H1 (cell line): ENCODE measurements at regions not wholly inside any gene's neighbourhood (a gene's known extent, or its start where the extent isn't known, plus 50 kb on each side); places are given as distances from the start of the nearest gene placed in this dataset.

Experiments used
- CTCF ChIA-PET: fragments of 300-600 bp; sonication (Branson Sonifier 250); formaldehyde crosslinking; loops from one replicate; lab custom pipeline; 2021; ENCODE audit not compliant: partially characterized antibody; lab: Charles Lee
- POLR2A ChIA-PET: fragments of 300-600 bp; sonication (Branson Sonifier 250); formaldehyde crosslinking; loops from one replicate; lab custom pipeline; 2021; ENCODE audit warnings: inconsistent platforms; ENCODE audit not compliant: partially characterized antibody; lab: Charles Lee
- DNase-seq, 2 experiments: peaks; one replicate each; pipeline versions ENCODE4 v3.0.0 to v3.0.0-alpha.2; 2010 to 2022; ENCODE audit warnings: low spot score in 2 of 2, low read depth in 1 of 2, mixed read lengths in 1 of 2
- FAIRE-seq: peaks from 2 replicates; lab custom pipeline; 2011; peaks lifted over from hg19 to GRCh38; lab: Jason Lieb, UNC
- H2AFZ ChIP-seq: 2 replicates; pipeline ENCODE4 v1.8.1; 2012; ENCODE audit warnings: low read length, inconsistent platforms
- H2AK5ac ChIP-seq: 2 replicates; pipeline ENCODE4 v1.6.1; 2013; ENCODE audit warnings: low read depth, low read length
- H2BK120ac ChIP-seq: replicated peaks from 2 replicates; pipeline ENCODE3; 2013; ENCODE audit warnings: low read depth, low read length, inconsistent platforms
- H2BK12ac ChIP-seq: 2 replicates; pipeline ENCODE4 v1.6.1; 2013; ENCODE audit warnings: low read depth, low read length
- H2BK15ac ChIP-seq: 2 replicates; pipeline ENCODE4 v1.6.1; 2013; ENCODE audit warnings: low read length
- H2BK20ac ChIP-seq: 2 replicates; pipeline ENCODE4 v1.6.1; 2013; ENCODE audit warnings: low read length
- H2BK5ac ChIP-seq: 2 replicates; pipeline ENCODE4 v1.6.1; 2013; ENCODE audit warnings: low read depth, low read length
- H3K14ac ChIP-seq: 2 replicates; pipeline ENCODE4 v1.6.1; 2013; ENCODE audit warnings: inconsistent platforms; ENCODE audit not compliant: insufficient read length
- H3K18ac ChIP-seq: 2 replicates; pipeline ENCODE4 v1.6.1; 2013; ENCODE audit warnings: low read length; ENCODE audit errors: extremely low read depth
- H3K23ac ChIP-seq: 2 replicates; pipeline ENCODE4 v1.6.1; 2013; ENCODE audit warnings: inconsistent platforms; ENCODE audit not compliant: insufficient read length
- H3K23me2 ChIP-seq: 2 replicates; pipeline ENCODE4 v1.6.1; 2013; ENCODE audit warnings: low read depth, low read length
- H3K27ac ChIP-seq: 2 replicates; pipeline ENCODE4 v1.6.1; 2011; ENCODE audit warnings: low read depth, low read length, inconsistent platforms
- H3K27me3 ChIP-seq, 4 experiments: replicated peaks in 1 of 4; 1 replicate in 1 of 4; 2 replicates in 3 of 4; pipeline versions ENCODE4 v1.6.1 to v1.8.1; 2011 to 2013; ENCODE audit warnings: low read length in 3 of 4, mild to moderate bottlenecking in 3 of 4, inconsistent platforms in 2 of 4, mixed read lengths in 2 of 4, moderate library complexity in 1 of 4; ENCODE audit not compliant: control insufficient read depth in 3 of 4, insufficient read depth in 3 of 4; ENCODE audit errors: extremely low read depth in 1 of 4
- H3K36me3 ChIP-seq, 4 experiments: 2 replicates each; pipeline versions ENCODE4 v1.6.1 to v1.8.1; 2011 to 2013; ENCODE audit warnings: mild to moderate bottlenecking in 4 of 4, low read length in 3 of 4, moderate library complexity in 2 of 4, control low read depth in 1 of 4, inconsistent platforms in 1 of 4; ENCODE audit not compliant: insufficient read depth in 4 of 4, control insufficient read depth in 2 of 4
- H3K4ac ChIP-seq: replicated peaks from 2 replicates; pipeline ENCODE3; 2013; ENCODE audit warnings: low read length, low read depth, mixed read lengths, inconsistent platforms; ENCODE audit not compliant: insufficient read length
- H3K4me1 ChIP-seq, 4 experiments: replicated peaks in 1 of 4; 1 replicate in 1 of 4; 2 replicates in 3 of 4; pipeline versions ENCODE4 v1.6.1 to v1.8.1; 2011 to 2013; ENCODE audit warnings: low read length in 3 of 4, inconsistent platforms in 2 of 4, mixed read lengths in 1 of 4; ENCODE audit not compliant: insufficient read depth in 4 of 4, control insufficient read depth in 3 of 4
- H3K4me2 ChIP-seq, 2 experiments: 2 replicates each; pipeline versions ENCODE4 v1.6.1 to v1.8.1; 2011 to 2013; ENCODE audit warnings: low read depth in 2 of 2, low read length in 2 of 2, control low read depth in 1 of 2, inconsistent platforms in 1 of 2, mild to moderate bottlenecking in 1 of 2; ENCODE audit not compliant: insufficient read depth in 1 of 2
- H3K4me3 ChIP-seq, 4 experiments: fragments of 200-600, 300-600 bp in 1 of 4; sonication (generic), shearing (Covaris generic), sonication (Bioruptor Twin) in 1 of 4; 2 replicates each; pipeline versions ENCODE4 v1.5.1 to v1.8.1; 2011 to 2016; ENCODE audit warnings: low read length in 4 of 4, low read depth in 3 of 4, control low read depth in 2 of 4, inconsistent platforms in 2 of 4, mild to moderate bottlenecking in 2 of 4, mixed read lengths in 1 of 4, moderate library complexity in 1 of 4; ENCODE audit not compliant: insufficient read depth in 2 of 4; ENCODE audit errors: extremely low read depth in 1 of 4
- H3K56ac ChIP-seq: replicated peaks from 2 replicates; pipeline ENCODE3; 2013; ENCODE audit warnings: low read depth, mild to moderate bottlenecking, mixed read lengths, low read length, inconsistent platforms; ENCODE audit not compliant: insufficient read length
- H3K79me1 ChIP-seq: 2 replicates; pipeline ENCODE4 v1.6.1; 2013; ENCODE audit warnings: low read depth, low read length, control low read depth
- H3K79me2 ChIP-seq, 2 experiments: 2 replicates each; pipeline versions ENCODE4 v1.6.1 to v1.8.1; 2012 to 2013; ENCODE audit warnings: low read length in 2 of 2, mild to moderate bottlenecking in 2 of 2, inconsistent platforms in 1 of 2; ENCODE audit not compliant: insufficient read depth in 2 of 2, control insufficient read depth in 1 of 2
- H3K9ac ChIP-seq, 4 experiments: replicated peaks in 1 of 4; 1 replicate in 1 of 4; 2 replicates in 3 of 4; pipeline versions ENCODE4 v1.6.1 to v1.8.1; 2011 to 2013; ENCODE audit warnings: low read depth in 3 of 4, low read length in 3 of 4, control low read depth in 2 of 4, mild to moderate bottlenecking in 2 of 4, moderate library complexity in 2 of 4, inconsistent platforms in 1 of 4; ENCODE audit errors: extremely low read depth in 1 of 4
- H3K9me3 ChIP-seq, 2 experiments: 2 replicates each; pipeline versions ENCODE4 v1.6.1 to v1.8.1; 2012 to 2013; ENCODE audit warnings: mild to moderate bottlenecking in 2 of 2, moderate library complexity in 2 of 2, control low read depth in 1 of 2, inconsistent platforms in 1 of 2, low read depth in 1 of 2, low read length in 1 of 2, mixed read lengths in 1 of 2; ENCODE audit not compliant: insufficient read depth in 2 of 2
- H4K20me1 ChIP-seq, 2 experiments: replicated peaks in 1 of 2; 2 replicates each; pipeline versions ENCODE3 to v1.8.1; 2011 to 2013; ENCODE audit warnings: inconsistent platforms in 2 of 2, low read length in 2 of 2, mild to moderate bottlenecking in 1 of 2; ENCODE audit not compliant: insufficient read depth in 2 of 2, control insufficient read depth in 1 of 2
- H4K5ac ChIP-seq: 2 replicates; pipeline ENCODE4 v1.6.1; 2013; ENCODE audit warnings: low read length, low read depth, mixed read lengths, inconsistent platforms; ENCODE audit not compliant: insufficient read length
- H4K8ac ChIP-seq: 2 replicates; pipeline ENCODE4 v1.8.0; 2013; ENCODE audit warnings: mild to moderate bottlenecking, moderate library complexity, low read length, inconsistent platforms; ENCODE audit not compliant: insufficient read depth; ENCODE audit errors: extremely low read depth
- H4K91ac ChIP-seq: replicated peaks from 2 replicates; pipeline ENCODE3; 2013; ENCODE audit warnings: low read length, mixed read lengths, inconsistent platforms; ENCODE audit not compliant: insufficient read length
- CTBP2 ChIP-seq: IDR thresholded peaks from 2 replicates; pipeline ENCODE4 v1.7.0; 2011; ENCODE audit warnings: borderline replicate concordance, mild to moderate bottlenecking, moderate library complexity, mixed read lengths, low read length; ENCODE audit not compliant: insufficient read depth, insufficient read length
- KDM5A ChIP-seq: fragments of 200-600 bp; IDR thresholded peaks from 2 replicates; pipeline ENCODE4 v1.7.1; 2012; ENCODE audit warnings: mild to moderate bottlenecking, low read length, inconsistent platforms, mixed read lengths
- POLR2A ChIP-seq, 2 experiments: IDR thresholded peaks; 1 replicate in 1 of 2; 2 replicates in 1 of 2; pipeline ENCODE4 v1.6.1; 2011; ENCODE audit warnings: low read depth in 2 of 2, low read length in 2 of 2, mild to moderate bottlenecking in 2 of 2; ENCODE audit errors: control extremely low read depth in 1 of 2
- SRF ChIP-seq: IDR thresholded peaks from 2 replicates; pipeline ENCODE4 v1.6.1; 2011; ENCODE audit warnings: mild to moderate bottlenecking, low read depth, low read length, moderate library complexity
- WGBS, 2 experiments: shearing (Covaris generic) in 1 of 2; methylation state at CpG; one replicate each; pipeline versions ENCODE4 v1.1.6 to v1.1.7; 2013 to 2015; ENCODE audit warnings: low lambda C conversion rate in 2 of 2, mixed read lengths in 2 of 2, inconsistent platforms in 1 of 2, low coverage in 1 of 2, missing lambda C conversion rate in 1 of 2; ENCODE audit not compliant: insufficient replicate concordance in 2 of 2, insufficient coverage in 1 of 2, insufficient read length in 1 of 2; ENCODE audit errors: extremely low coverage in 1 of 2, missing lambda C conversion rate in 1 of 2; 5-methylcytosine and 5-hydroxymethylcytosine counted together

GRCh38 chr2:128654408-128654807, 335.7 kb upstream of the HS6ST1 start:
- no peaks in the 10 kb centered on the region for H3K27me3 ChIP-seq
- H3K4me1 ChIP-seq, result no peaks in the 10 kb centered on the region
- TF ChIP-seq SRF (peak; percentile 69; the same call in 1 of the 2 replicates), POLR2A (IDR thresholded peaks at IDR 0.05; ENCODE audit: control extremely low read depth in 1 of 2, low read depth in 2 of 2, low read length in 2 of 2) (no peak), KDM5A (no peak), CTBP2 (no peak)
- no peak overlapping the region for H2BK20ac ChIP-seq
- no peaks in the 10 kb centered on the region for H3K79me2 ChIP-seq
- no peak overlapping the region for H2AFZ ChIP-seq
- no peaks in the 10 kb centered on the region for H3K79me1 ChIP-seq
- H3K36me3 ChIP-seq, result no peaks in the 10 kb centered on the region
- no peak overlapping the region for H3K23ac ChIP-seq
- no peak overlapping the region for H2BK120ac ChIP-seq
- no peak overlapping the region for H3K14ac ChIP-seq
- no peak overlapping the region for H3K18ac ChIP-seq
- POLR2A ChIA-PET, result no interaction called here
- no peak for DNase-seq
- H4K91ac ChIP-seq, result no peak overlapping the region
- no peak overlapping the region for H3K4me2 ChIP-seq
- H3K9me3 ChIP-seq, result no peaks in the 10 kb centered on the region
- no peak for FAIRE-seq
- no peak overlapping the region for H3K4me3 ChIP-seq
- no peak overlapping the region for H3K56ac ChIP-seq
- no peak overlapping the region for H2BK15ac ChIP-seq
- no peak overlapping the region for H2AK5ac ChIP-seq
- 95% methylated on average over 4 of the region's 5 CpGs; no CpG with 5 or more reads in 1 of the 2 experiments for WGBS, 2 experiments
- H2BK5ac ChIP-seq, result no peak overlapping the region
- H4K5ac ChIP-seq, result no peak overlapping the region
- H3K4ac ChIP-seq, result no peak overlapping the region
- no peaks in the 10 kb centered on the region for H3K23me2 ChIP-seq
- no peak overlapping the region for H3K9ac ChIP-seq
- no peaks in the 10 kb centered on the region for H4K20me1 ChIP-seq
- no peak overlapping the region for H2BK12ac ChIP-seq
- CTCF ChIA-PET, result no interaction called here
- no peak overlapping the region for H4K8ac ChIP-seq
- no peak overlapping the region for H3K27ac ChIP-seq
